HL-60/S4 treated with retinoic acid at 250 ng/mL for 4 days and 3 days (cell line): ENCODE measurements at regions not wholly inside any gene's neighbourhood (a gene's known extent, or its start where the extent isn't known, plus 50 kb on each side); places are given as distances from the start of the nearest gene placed in this dataset.
"Not testable (repeated sequence)": the region's sequence is repeated elsewhere in the genome, so short reads cannot be mapped to it uniquely, and the experiment has no call there.

Experiments used
- in situ Hi-C: fragments of 300-500 bp; cut with MboI; formaldehyde crosslinking; loops from 2 replicates; pipeline ENCODE4 v1.7.0; 2022; ENCODE audit warnings: low sequenced_read_pairs

DNA sequence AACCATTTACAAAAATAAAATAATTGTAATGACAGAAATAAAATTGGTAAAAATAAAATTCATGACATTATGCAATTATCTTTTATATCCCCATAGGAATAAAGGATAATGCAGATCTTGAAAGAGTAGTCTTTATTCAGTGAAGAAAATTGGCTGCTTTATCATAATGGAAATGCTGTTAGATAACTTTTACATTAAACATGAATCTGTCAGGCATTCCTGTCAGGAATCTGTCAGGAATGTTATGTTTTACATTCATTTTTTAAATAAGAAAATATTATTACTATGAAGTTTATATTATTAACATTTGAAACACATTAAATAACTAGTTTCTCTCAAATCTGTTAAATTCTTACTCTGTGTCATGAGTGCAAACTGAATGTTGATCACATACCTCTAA is 1024.7 kb upstream of the TMEFF2 start:
- in situ Hi-C loops, result no loop called here

DNA sequence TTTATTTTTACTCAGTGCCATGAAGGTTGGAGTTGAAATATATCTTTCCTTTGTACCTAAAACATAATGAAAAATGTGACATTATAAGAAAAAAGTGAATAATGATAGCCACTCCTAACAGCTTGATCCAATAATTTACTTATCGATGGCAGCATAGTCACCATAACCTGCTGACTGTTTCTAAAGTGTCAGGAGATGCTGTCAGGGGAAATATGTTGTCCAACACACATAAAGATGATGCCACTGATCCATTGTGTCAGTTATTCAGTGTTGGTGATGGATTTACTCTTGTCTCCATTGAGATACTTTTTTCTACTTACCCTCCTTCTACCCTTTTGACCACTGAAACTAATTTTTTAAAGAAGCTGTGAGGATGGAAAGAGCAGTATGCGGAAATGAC is 1006.9 kb upstream of the TMEFF2 start:
- in situ Hi-C loops, result no loop called here

DNA sequence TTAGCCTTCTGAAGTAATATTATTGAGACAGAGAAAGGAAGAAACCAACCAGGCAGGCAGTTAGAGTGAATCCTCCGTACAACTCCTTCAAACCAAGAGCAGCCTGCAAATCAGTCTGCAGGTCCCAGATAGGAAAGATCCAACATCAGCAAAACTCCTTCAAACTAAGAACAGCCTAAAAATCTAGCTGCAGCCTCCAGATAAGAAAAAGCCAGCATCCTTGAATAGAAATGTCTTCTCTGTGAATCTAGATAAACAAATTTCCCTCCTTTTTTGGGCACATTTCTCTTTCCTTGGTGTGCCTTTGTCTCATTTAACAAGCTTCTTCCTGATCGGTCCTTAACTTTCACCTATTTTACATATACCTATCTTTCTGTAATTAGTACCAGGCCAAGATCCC is 1004.6 kb upstream of the TMEFF2 start:
- in situ Hi-C loops, result no loop called here

DNA sequence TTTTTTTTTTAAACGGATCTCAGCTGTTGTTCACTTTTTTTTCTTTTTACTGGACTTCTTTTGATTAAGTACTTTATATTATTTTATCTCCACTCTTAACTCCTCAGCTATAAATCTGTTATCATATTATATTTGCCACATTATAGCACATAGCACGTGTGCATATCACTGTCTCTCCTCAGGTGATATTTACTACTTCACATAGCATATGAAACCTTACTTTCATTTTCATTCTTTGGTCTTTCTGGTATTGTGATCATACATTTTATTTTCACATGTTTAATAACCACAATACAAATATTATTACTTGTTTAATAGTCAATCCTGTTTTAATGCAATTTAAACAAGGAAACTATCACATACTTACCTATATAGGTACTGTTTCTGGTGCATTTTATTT is 993.1 kb upstream of the TMEFF2 start:
- in situ Hi-C loops, result no loop called here

- in situ Hi-C loops, result not testable (repeated sequence)
Observed at GRCh38 chr2:193170981-193171380, 976.2 kb upstream of the TMEFF2 start.

- in situ Hi-C loops, result no loop called here
Observed at GRCh38 chr2:193156480-193156879, 961.7 kb upstream of the TMEFF2 start.

- in situ Hi-C loops, result no loop called here
Observed at GRCh38 chr2:193154076-193154475, 959.3 kb upstream of the TMEFF2 start.

DNA sequence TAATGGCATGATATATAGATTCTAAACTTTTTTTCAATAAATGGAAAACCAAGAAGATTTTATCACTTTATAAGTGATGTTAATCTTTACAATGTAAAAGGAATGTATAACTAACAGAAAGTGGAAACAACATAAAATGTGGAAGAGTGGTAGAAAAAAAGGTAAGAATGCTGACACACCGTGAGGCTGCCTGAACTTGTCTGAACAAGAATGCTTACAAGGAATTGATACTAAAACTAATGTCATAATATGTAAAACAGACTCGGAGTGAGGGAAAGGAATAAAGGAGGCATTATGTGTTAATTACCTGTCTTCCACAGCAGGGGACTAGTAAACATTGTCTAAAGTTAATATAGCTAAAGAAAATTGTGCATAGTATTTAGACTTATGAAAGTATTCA is 958.8 kb upstream of the TMEFF2 start:
- in situ Hi-C loops, result no loop called here

DNA sequence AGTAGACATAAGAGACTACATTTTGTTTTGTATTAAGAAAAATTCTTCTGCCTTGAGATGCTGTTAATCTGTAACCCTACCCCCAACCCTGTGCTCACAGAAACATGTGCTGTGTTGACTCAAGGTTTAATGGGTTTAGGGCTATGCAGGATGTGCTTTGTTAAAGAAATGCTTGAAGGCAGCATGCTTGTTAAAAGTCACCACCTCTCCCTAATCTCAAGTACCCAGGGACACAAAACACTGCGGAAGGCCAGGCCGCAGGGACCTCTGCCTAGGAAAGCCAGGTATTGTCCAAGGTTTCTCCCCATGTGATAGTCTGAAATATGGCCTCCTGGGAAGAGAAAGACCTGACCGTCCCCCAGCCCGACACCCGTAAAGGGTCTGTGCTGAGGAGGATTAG is 947.7 kb upstream of the TMEFF2 start:
- in situ Hi-C loops, result not testable (repeated sequence)

- in situ Hi-C loops, result no loop called here
Observed at GRCh38 chr2:193141998-193142397, 947.3 kb upstream of the TMEFF2 start.

- in situ Hi-C loops, result not testable (repeated sequence)
Observed at GRCh38 chr2:193140895-193141294, 946.2 kb upstream of the TMEFF2 start.

GRCh38 chr2:193124815-193125214 is 930.1 kb upstream of the TMEFF2 start:
- in situ Hi-C loops, result no loop called here

DNA sequence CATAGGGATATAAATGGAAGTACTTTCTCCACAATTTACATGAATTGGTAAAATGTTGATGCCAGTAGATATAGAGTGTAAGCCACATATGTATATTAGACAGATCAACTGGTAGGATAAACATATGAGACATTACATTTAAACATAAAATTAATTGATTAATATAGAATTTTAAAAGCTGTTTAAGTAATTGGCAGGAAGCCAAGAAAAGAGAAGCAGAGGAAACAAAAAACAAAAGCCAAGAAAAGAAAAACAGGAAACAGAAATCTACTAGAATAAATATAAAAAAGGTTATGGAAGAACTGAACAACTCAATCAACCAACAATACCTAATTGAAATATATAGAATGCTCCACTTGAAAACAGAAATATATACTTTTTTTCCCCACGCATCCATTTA is 920.1 kb upstream of the TMEFF2 start:
- in situ Hi-C loops, result no loop called here

GRCh38 chr2:193112986-193113385 is 918.3 kb upstream of the TMEFF2 start:
- in situ Hi-C loops, result no loop called here

DNA sequence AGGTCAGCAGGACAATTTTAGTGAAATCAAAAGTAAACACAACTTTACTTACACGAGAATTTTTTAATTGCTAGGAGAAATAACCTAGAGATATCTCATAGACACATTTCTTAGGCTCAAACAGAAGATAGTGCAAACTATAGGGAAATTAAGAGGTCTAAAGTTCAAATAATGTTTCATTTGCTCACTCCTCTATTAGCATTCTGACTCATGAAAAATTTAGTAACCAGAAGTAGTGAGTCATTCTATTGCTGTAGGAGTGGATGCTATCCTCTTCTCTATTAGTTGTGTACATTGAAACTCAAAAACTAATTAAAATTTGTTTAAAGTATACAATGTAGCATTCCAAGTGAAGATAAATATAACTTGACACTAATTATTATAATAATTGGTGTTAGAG is 908.3 kb upstream of the TMEFF2 start:
- in situ Hi-C loops, result no loop called here

GRCh38 chr2:193101591-193101990 is 906.9 kb upstream of the TMEFF2 start:
- in situ Hi-C loops, result no loop called here

DNA sequence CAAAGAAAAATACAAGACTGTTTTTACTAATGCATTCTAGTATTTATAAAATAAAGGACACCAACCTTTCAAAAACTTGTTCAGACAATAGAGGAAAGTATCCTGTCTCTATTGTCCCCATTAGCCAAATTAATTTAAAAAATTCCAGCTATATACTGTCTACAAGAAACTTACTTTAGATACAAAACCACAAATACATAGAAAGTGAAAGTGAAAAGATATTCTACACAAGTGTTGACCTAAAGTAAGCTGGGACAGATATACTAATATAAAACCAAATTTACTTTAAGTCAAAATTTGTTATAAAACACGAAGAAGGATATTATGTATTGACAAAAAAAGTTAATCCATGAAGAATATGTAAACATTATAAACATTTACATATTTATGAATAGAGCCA is 893.3 kb upstream of the TMEFF2 start:
- in situ Hi-C loops, result no loop called here

- in situ Hi-C loops, result no loop called here
Observed at GRCh38 chr2:193076995-193077394, 882.3 kb upstream of the TMEFF2 start.

DNA sequence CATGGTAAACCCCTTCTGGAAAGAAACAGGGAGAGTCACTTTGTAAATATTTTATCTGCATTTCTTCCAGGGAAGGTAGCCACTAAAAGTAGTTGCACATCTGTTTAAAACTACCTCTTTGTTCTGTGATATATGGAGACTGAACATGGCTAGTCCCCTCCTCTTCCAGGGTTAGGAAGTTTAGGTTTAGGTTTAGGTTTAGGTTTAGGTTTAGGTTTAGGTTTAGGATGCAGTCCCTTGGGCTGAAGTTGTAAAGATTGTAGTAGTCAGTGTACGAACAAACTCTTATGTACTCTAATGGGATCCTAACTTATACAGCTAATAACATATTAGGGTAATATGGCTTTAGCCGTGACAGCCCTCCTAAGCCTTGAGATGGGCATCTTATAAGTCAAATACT is 880.2 kb upstream of the TMEFF2 start:
- in situ Hi-C loops, result no loop called here

DNA sequence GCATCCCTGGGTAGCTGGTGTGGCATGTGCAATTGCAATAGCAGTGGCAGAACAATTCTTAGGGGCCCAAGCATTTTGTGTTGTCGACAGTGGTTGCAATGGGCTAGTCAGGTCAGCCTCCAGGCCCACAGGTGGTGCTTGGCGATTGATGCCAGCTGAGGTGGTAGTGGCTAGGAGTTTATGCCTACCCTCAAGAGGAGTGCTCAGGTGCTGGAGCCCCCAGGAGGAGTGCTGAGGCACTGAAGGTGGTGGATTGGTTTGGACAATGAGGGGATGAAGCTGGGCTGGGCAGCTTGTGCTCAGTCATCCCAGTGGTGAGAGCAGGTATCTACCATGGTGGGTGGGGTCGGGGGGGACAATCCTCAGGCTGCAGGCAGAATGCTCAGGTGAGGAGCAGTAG is 877.9 kb upstream of the TMEFF2 start:
- in situ Hi-C loops, result no loop called here

- in situ Hi-C loops, result not testable (repeated sequence)
Observed at GRCh38 chr2:193025556-193025955, 830.8 kb upstream of the TMEFF2 start.

DNA sequence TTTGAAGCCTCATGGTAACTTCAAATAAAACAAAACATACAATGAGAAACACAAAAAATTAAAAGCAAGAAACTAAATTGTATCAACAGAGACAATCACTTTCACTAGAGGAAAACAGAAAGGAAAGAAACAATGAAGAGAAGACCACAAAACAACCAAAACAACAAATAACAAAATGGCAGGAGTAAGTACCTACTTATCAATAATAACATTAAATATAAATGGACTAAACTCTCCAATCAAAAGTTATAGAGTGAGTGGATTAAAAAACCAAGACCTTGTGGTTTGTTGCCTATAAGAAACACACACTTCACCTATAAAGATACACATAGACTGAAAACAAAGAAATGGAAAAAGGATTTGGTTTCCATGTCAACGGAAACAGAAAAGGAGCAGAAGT is 830.1 kb upstream of the TMEFF2 start:
- in situ Hi-C loops, result no loop called here

DNA sequence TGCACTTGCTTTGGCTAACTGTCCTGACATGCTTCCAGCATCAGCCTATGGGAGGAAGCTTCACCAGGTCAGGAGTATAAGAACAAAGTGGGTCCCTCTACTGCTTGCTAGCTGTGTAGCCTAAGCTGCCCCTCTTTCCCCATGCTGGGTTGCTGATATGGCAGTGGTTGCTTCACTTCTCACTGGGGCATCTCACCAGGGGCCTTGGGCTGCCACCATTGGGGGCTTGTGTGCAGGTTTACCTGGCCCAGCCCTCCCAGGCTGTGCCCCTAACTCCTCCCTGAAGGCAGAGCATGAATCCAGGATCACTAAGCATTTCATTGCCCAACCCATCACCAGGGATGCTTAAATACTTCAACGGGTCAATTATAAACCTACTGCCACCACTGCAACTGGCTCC is 817.1 kb upstream of the TMEFF2 start:
- in situ Hi-C loops, result no loop called here

DNA sequence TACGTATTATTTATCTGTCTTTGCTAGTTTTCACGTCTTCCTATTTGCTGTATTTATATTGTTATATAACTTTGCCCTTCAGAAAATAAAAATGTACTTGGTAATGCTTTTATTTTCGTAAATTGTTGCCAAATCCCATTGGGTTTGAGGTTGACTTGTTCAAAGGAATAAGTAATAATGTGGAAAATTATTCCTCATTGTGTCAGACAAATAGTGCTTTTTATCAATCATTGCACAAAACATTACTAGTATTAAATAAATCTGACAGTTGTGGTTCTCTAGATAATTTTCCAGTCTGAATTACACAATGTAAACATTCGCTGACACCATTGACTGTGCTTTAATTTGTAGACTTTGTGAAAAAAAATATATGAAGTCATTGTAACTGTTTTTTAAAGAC is 798.3 kb upstream of the TMEFF2 start:
- in situ Hi-C loops, result no loop called here
